GM23338 (cell line): ENCODE measurements at regions not wholly inside any gene's neighbourhood (a gene's known extent, or its start where the extent isn't known, plus 50 kb on each side); places are given as distances from the start of the nearest gene placed in this dataset.
A peak's percentile ranks its signal among the peaks of the same experiment; 100 is the strongest.

Experiments used
- ATAC-seq: fragments of 200-7000 bp; cut with Tn5 transposase; 3 replicates; pipeline ENCODE4 v1.9.1; 2020
- DNase-seq: peaks from one replicate; pipeline ENCODE4 v3.0.0-alpha.2; 2015; ENCODE audit warnings: low spot score
- H2AFZ ChIP-seq: fragments of 200-600 bp; sonication (generic); 2 replicates; pipeline ENCODE4 v1.8.0; 2016; ENCODE audit warnings: antibody characterized with exemption, mild to moderate bottlenecking, moderate library complexity
- H3F3A ChIP-seq: fragments of 200-600 bp; sonication (generic); replicated peaks from 2 replicates; pipeline ENCODE4 v1.8.0; 2017; ENCODE audit warnings: antibody characterized with exemption, mixed run types, low read depth
- H3K27ac ChIP-seq: fragments of 200-600 bp; sonication (generic); 2 replicates; pipeline ENCODE4 v1.6.1; 2016; ENCODE audit warnings: low read depth
- H3K27me3 ChIP-seq: fragments of 200-600 bp; sonication (generic); 2 replicates; pipeline ENCODE4 v1.8.0; 2016; ENCODE audit warnings: mild to moderate bottlenecking, mixed run types, moderate library complexity; ENCODE audit not compliant: insufficient read depth
- H3K36me3 ChIP-seq: fragments of 200-600 bp; sonication (generic); 2 replicates; pipeline ENCODE4 v1.8.0; 2016; ENCODE audit warnings: mild to moderate bottlenecking; ENCODE audit not compliant: insufficient read depth
- H3K4me1 ChIP-seq: fragments of 200-600 bp; sonication (generic); 2 replicates; pipeline ENCODE4 v1.8.0; 2016; ENCODE audit warnings: mild to moderate bottlenecking, moderate library complexity; ENCODE audit not compliant: insufficient read depth
- H3K4me2 ChIP-seq: fragments of 200-600 bp; sonication (generic); 2 replicates; pipeline ENCODE4 v1.7.1; 2017; ENCODE audit warnings: mixed run types
- H3K4me3 ChIP-seq: fragments of 200-600 bp; sonication (generic); 2 replicates; pipeline ENCODE4 v1.6.1; 2016; ENCODE audit warnings: mixed run types
- H3K79me2 ChIP-seq: fragments of 200-600 bp; sonication (generic); replicated peaks from 2 replicates; pipeline ENCODE4 v1.8.0; 2017; ENCODE audit warnings: mild to moderate bottlenecking; ENCODE audit not compliant: insufficient read depth
- H3K9me2 ChIP-seq: fragments of 200-600 bp; sonication (generic); 2 replicates; pipeline ENCODE4 v1.8.0; 2017; ENCODE audit not compliant: insufficient read depth
- H4K20me1 ChIP-seq: fragments of 200-600 bp; sonication (generic); replicated peaks from 2 replicates; pipeline ENCODE4 v1.8.0; 2017; ENCODE audit warnings: mild to moderate bottlenecking; ENCODE audit not compliant: insufficient read depth
- H3K27ac Mint-ChIP-seq: 2 replicates; pipeline ENCODE4 v1.8.0; 2020; ENCODE audit warnings: inconsistent platforms, mild to moderate bottlenecking, moderate library complexity, mixed read lengths
- H3K27me3 Mint-ChIP-seq: 3 replicates; pipeline ENCODE4 v1.8.0; 2022; ENCODE audit warnings: low read depth, mild to moderate bottlenecking, moderate library complexity, mixed read lengths, inconsistent platforms; ENCODE audit not compliant: insufficient read depth, poor library complexity
- H3K36me3 Mint-ChIP-seq: 3 replicates; pipeline ENCODE4 v1.8.0; 2021; ENCODE audit warnings: low read depth, mild to moderate bottlenecking, inconsistent platforms, moderate library complexity, mixed read lengths
- H3K4me1 Mint-ChIP-seq: 3 replicates; pipeline ENCODE4 v1.8.0; 2020; ENCODE audit warnings: mild to moderate bottlenecking, inconsistent platforms, mixed read lengths
- H3K4me3 Mint-ChIP-seq: 3 replicates; pipeline ENCODE4 v1.8.0; 2021; ENCODE audit warnings: moderate library complexity, mild to moderate bottlenecking, inconsistent platforms, mixed read lengths
- H3K9me3 Mint-ChIP-seq: 3 replicates; pipeline ENCODE4 v1.8.0; 2020; ENCODE audit warnings: moderate library complexity, mild to moderate bottlenecking, inconsistent platforms, mixed read lengths
- CREB1 ChIP-seq: fragments of 250-450 bp; sonication (Bioruptor Pico); IDR thresholded peaks from 2 replicates; pipeline ENCODE4 v1.5.0; 2020; ENCODE audit warnings: low read depth, mild to moderate bottlenecking, moderate library complexity
- CTCF ChIP-seq, 2 experiments: fragments of 200-600 bp in 1 of 2; sonication (generic) in 1 of 2; conservative IDR thresholded peaks; 2 replicates each; pipeline versions ENCODE4 v1.5.1 to v1.6.1; 2016 to 2017; ENCODE audit warnings: antibody characterized with exemption in 2 of 2, low read depth in 2 of 2, mild to moderate bottlenecking in 2 of 2, moderate library complexity in 1 of 2
- ETS1 ChIP-seq: IDR thresholded peaks from 2 replicates; pipeline ENCODE4 v1.6.1; 2016; ENCODE audit warnings: antibody characterized with exemption
- EZH2 ChIP-seq: fragments of 200-600 bp; sonication (generic); IDR thresholded peaks from one replicate; pipeline ENCODE4 v1.8.0; 2017; ENCODE audit warnings: antibody characterized with exemption, mild to moderate bottlenecking, low read depth; ENCODE audit not compliant: unreplicated experiment
- EZH2phosphoT487 ChIP-seq: fragments of 200-600 bp; sonication (generic); IDR thresholded peaks from one replicate; pipeline ENCODE4 v1.8.1; 2018; ENCODE audit warnings: antibody characterized with exemption; ENCODE audit not compliant: unreplicated experiment
- JUNB ChIP-seq: IDR thresholded peaks from one replicate; pipeline ENCODE4 v1.6.1; 2016; ENCODE audit warnings: antibody characterized with exemption; ENCODE audit not compliant: unreplicated experiment
- NANOG ChIP-seq: IDR thresholded peaks from 2 replicates; pipeline ENCODE4 v1.6.1; 2016; ENCODE audit warnings: antibody characterized with exemption, borderline replicate concordance
- REST ChIP-seq: IDR thresholded peaks from one replicate; pipeline ENCODE4 v1.6.1; 2018; ENCODE audit warnings: antibody characterized with exemption; ENCODE audit not compliant: unreplicated experiment
- STAT1 ChIP-seq: IDR thresholded peaks from one replicate; pipeline ENCODE4 v1.6.1; 2016; ENCODE audit warnings: antibody characterized with exemption; ENCODE audit not compliant: unreplicated experiment
- ZNF114 ChIP-seq: fragments of 250-450 bp; sonication (Bioruptor Pico); IDR thresholded peaks from 2 replicates; pipeline ENCODE4 v1.5.0; 2020; ENCODE audit warnings: mild to moderate bottlenecking, moderate library complexity
- ZNF331 ChIP-seq: fragments of 250-450 bp; sonication (Bioruptor Pico); IDR thresholded peaks from 2 replicates; pipeline ENCODE4 v1.5.0; 2020; ENCODE audit warnings: low read depth, mild to moderate bottlenecking, moderate library complexity

- no peaks in the 10 kb centered on the region for H3F3A ChIP-seq
- no peak overlapping the region for H3K4me2 ChIP-seq
- Mint-ChIP-seq H3K36me3 (no peaks in the 10 kb centered on the region), H3K27me3 (no peaks in the 10 kb centered on the region), H3K27ac (no peak overlapping the region), H3K4me3 (no peak overlapping the region), H3K4me1 (no peaks in the 10 kb centered on the region), H3K9me3 (no peaks in the 10 kb centered on the region)
- H3K79me2 ChIP-seq, result no peaks in the 10 kb centered on the region
- no peaks in the 10 kb centered on the region for H3K36me3 ChIP-seq
- H4K20me1 ChIP-seq, result no peaks in the 10 kb centered on the region
- no peaks in the 10 kb centered on the region for H3K27me3 ChIP-seq
- no peaks in the 10 kb centered on the region for H3K9me2 ChIP-seq
- TF ChIP-seq ZNF114 (CRISPR knock-in tag) (no peak), CTCF (conservative IDR thresholded peaks at IDR 0.05; ENCODE audit: low read depth in 2 of 2) (peak; percentile 58 to 68)
- no peaks in the 10 kb centered on the region for H3K4me1 ChIP-seq
- ATAC-seq (peak; percentile 77), DNase-seq (peak; percentile 49)
- H3K4me3 ChIP-seq, result no peak overlapping the region
- no peak overlapping the region for H3K27ac ChIP-seq
- no peak overlapping the region for H2AFZ ChIP-seq
These were observed 334.0 kb upstream of the NDST3 start for GRCh38 chr4:117700111-117700892.

- H3F3A ChIP-seq, result no peaks in the 10 kb centered on the region
- peaks cover 3% of the 10 kb centered on the region; the same call in 1 of the 3 replicates for H3K36me3 Mint-ChIP-seq
- H4K20me1 ChIP-seq, result no peaks in the 10 kb centered on the region
- H3K27ac ChIP-seq, result no peak overlapping the region
- H3K4me3 Mint-ChIP-seq, result no peak overlapping the region
- no peak overlapping the region for H3K4me3 ChIP-seq
- H3K27me3 ChIP-seq, result no peaks in the 10 kb centered on the region
- H3K9me2 ChIP-seq, result no peaks in the 10 kb centered on the region
- H3K27me3 Mint-ChIP-seq, result no peaks in the 10 kb centered on the region
- H3K4me1 Mint-ChIP-seq, result no peaks in the 10 kb centered on the region
- no peak overlapping the region for H3K4me2 ChIP-seq
- DNase-seq (no peak), ATAC-seq (no peak)
- H3K79me2 ChIP-seq, result no peaks in the 10 kb centered on the region
- no peak overlapping the region for H2AFZ ChIP-seq
- no peaks in the 10 kb centered on the region for H3K36me3 ChIP-seq
- no peak overlapping the region for H3K27ac Mint-ChIP-seq
- no peaks in the 10 kb centered on the region for H3K4me1 ChIP-seq
- peaks cover 15% of the 10 kb centered on the region; the same call in 2 of the 3 replicates for H3K9me3 Mint-ChIP-seq
- TF ChIP-seq ZNF331 (CRISPR knock-in tag) (no peak), NANOG (no peak), REST (no peak), STAT1 (no peak), EZH2 (no peak), EZH2phosphoT487 (no peak), CREB1 (CRISPR knock-in tag) (no peak), CTCF (conservative IDR thresholded peaks at IDR 0.05; ENCODE audit: low read depth in 2 of 2) (no peak), JUNB (no peak), ETS1 (no peak)
These were observed 331.9 kb upstream of the NDST3 start for GRCh38 chr4:117702353-117702752.
